ENCODE measurements at regions not wholly inside any gene's neighbourhood (a gene's known extent, or its start where the extent isn't known, plus 50 kb on each side); places are given as distances from the start of the nearest gene placed in this dataset.
"Not testable (repeated sequence)": the region's sequence is repeated elsewhere in the genome, so short reads cannot be mapped to it uniquely, and the experiment has no call there.

DNA sequence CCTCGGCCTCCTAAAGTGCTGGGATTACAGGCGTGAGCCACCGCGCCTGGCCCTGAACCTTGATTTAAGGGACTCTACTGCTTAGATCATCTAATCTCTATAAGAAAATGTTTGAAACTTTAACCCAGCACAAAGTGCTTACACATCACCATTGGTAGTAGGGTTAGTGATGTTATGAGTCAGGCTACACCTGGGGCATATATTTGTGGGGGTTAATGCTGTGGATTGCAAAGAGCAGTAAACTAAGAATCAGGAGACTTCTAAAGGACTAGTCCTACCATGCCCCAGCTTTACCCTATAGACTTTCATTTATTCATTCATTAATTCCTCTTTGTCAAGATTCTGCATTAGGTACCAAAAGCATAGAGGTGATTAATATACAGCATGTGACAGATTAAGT, 880.5 kb downstream of the TTLL7 start:
- Histone ChIP-seq H3K36me3 (no peaks in the 10 kb centered on the region), H3K27me3 (no peaks in the 10 kb centered on the region), H3K9me3 (no peaks in the 10 kb centered on the region), H3K4me1 (no peaks in the 10 kb centered on the region), H3K4me3 (no peak overlapping the region), H3K27ac (no peak overlapping the region)
- no peak for TF ChIP-seq POLR2A (IDR thresholded peaks at IDR 0.05)
- TF ChIP-seq, protein P1, sequence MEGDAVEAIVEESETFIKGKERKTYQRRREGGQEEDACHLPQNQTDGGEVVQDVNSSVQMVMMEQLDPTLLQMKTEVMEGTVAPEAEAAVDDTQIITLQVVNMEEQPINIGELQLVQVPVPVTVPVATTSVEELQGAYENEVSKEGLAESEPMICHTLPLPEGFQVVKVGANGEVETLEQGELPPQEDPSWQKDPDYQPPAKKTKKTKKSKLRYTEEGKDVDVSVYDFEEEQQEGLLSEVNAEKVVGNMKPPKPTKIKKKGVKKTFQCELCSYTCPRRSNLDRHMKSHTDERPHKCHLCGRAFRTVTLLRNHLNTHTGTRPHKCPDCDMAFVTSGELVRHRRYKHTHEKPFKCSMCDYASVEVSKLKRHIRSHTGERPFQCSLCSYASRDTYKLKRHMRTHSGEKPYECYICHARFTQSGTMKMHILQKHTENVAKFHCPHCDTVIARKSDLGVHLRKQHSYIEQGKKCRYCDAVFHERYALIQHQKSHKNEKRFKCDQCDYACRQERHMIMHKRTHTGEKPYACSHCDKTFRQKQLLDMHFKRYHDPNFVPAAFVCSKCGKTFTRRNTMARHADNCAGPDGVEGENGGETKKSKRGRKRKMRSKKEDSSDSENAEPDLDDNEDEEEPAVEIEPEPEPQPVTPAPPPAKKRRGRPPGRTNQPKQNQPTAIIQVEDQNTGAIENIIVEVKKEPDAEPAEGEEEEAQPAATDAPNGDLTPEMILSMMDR (IDR thresholded peaks at IDR 0.05): no peak
- no peak for DNase-seq
- ATAC-seq: no peak
- no CpG with 5 or more reads among the region's 4 CpGs for WGBS (ENCODE audit: insufficient coverage, low coverage, low lambda C conversion rate, missing lambda C conversion rate)
- intact Hi-C loops (cut with DNase I): no loop called here

DNA sequence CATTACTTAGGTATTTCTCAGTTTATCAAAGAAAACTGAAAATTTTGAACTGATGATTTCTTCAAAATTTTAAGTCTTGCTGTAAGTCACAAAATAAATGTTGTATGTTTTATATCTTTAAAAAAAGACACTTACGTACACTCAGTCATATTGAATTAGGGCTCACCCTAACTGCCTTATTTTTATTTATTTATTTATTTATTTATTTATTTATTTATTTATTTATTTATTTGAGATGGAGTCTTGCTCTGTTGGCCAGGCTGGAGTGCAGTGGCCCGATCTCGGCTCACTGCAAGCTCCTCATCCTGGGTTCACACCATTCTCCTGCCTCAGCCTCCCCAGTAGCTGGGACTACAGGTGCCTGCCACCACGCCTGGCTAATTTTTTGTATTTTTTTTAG, 881.9 kb downstream of the TTLL7 start:
- ATAC-seq; H3K4me3 ChIP-seq; intact Hi-C loops (cut with DNase I): not testable (repeated sequence)

DNA sequence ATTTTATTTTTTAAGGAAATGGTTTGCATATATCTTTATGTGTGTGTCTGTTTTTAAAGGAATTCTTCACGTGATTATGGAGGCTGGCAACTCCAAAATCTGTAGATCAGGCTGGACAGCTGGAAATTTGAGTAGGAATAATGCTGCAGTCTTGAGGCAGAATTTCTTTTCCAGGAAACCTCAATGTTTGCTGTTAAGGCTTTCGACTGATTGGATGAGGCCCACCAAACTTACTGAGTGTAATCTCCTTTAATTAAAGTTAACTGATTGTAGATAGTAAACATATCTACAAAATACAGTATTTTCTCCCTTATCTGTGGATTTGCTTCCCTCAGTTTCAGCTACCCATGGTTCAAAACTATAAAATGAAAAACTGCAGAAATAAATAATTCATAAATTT, 883.1 kb downstream of the TTLL7 start:
- whole genome bisulfite sequencing (ENCODE audit: insufficient coverage, low coverage, low lambda C conversion rate, missing lambda C conversion rate): 60% methylated on average over 2 of the region's 2 CpGs
- Histone ChIP-seq H3K27me3 (no peaks in the 10 kb centered on the region), H3K27ac (no peak overlapping the region), H3K4me3 (no peak overlapping the region), H3K36me3 (no peaks in the 10 kb centered on the region), H3K9me3 (no peaks in the 10 kb centered on the region), H3K4me1 (peaks cover 0 to 11% (median 4%) of the 10 kb centered on the region in 4 donors)
- DNase-seq: no peak
- intact Hi-C loops (cut with DNase I): no loop called here
- no peak for TF ChIP-seq POLR2A (IDR thresholded peaks at IDR 0.05)
- no peak for ATAC-seq

More for the DNA sequence above, 881.9 kb downstream of the TTLL7 start:
- DNase-seq, H3K27me3 ChIP-seq, H3K36me3 ChIP-seq, H3K27ac ChIP-seq, H3K9me3 ChIP-seq: not testable (repeated sequence)
- WGBS (ENCODE audit: insufficient coverage, low coverage, low lambda C conversion rate, missing lambda C conversion rate): 93% methylated on average over 4 of the region's 4 CpGs
- H3K4me1 ChIP-seq: peaks cover 0 to 11% (median 4%) of the 10 kb centered on the region in 4 donors

DNA sequence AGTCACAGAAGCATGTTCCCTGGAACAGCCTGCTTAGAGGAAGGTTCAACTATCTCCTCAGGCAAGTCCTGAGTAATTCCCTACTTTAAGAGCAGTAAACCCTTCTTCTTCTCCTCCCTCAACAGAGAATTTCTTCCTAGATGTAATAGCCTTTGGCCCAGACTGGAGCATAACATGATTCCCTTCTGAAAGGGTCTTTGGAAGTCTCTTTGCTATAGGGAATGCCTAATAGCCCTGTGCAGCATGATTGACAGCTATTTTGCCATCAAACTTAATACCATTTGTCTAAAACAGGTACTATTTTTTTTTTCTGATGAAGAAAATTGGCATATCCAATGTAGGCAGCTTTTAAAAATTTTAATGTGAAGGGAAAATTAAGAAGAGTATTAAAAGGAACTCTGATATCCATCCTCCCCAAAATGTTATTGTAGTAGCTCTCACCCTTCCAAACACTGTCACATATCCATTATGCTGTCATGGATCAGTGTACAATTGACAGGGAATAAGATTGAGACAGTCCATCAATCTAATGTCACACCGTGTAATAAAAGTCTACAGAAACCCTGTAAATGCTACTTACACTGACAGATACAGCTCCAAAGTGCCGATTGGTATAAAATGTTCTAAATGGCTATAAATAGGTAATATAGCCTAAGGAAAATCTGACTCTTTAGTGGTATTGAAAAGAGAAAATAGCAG, 884.6 kb downstream of the TTLL7 start:
- H3K36me3 ChIP-seq: no peaks in the 10 kb centered on the region
- ATAC-seq (no peak), DNase-seq (no peak)
- H3K4me1 ChIP-seq: peaks cover 0 to 11% (median 4%) of the 10 kb centered on the region in 4 donors
- WGBS (ENCODE audit: insufficient coverage, low coverage, low lambda C conversion rate, missing lambda C conversion rate): 100% methylated on average over 2 of the region's 2 CpGs
- TF ChIP-seq, protein P1 (IDR thresholded peaks at IDR 0.05): no peak
- no peak for TF ChIP-seq POLR2A (IDR thresholded peaks at IDR 0.05)
- no peaks in the 10 kb centered on the region for H3K27me3 ChIP-seq
- H3K9me3 ChIP-seq: no peaks in the 10 kb centered on the region
- intact Hi-C loops (cut with DNase I): no loop called here
- H3K4me3 ChIP-seq: no peak overlapping the region
- no peak overlapping the region for H3K27ac ChIP-seq

DNA sequence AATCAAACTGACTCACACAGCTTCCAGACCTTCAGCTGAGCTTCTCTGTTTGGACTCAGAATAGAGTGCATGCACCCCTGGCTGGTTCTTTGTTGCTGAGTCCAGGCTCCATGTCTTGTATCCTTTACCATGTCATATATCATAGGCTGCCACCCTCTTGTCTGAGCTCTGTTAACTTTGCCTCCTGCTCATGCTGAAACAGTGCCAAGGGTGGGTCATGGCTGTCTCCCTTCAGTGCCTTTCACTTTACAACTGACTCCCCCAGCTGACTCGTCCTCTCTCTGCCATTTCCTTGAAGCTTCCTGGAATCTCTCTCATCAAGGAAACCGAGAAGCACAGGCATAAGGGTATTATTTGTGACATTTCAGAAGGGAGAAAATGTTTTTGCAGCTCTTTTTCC, 885.3 kb downstream of the TTLL7 start:
- TF ChIP-seq, protein P1 (IDR thresholded peaks at IDR 0.05): no peak
- TF ChIP-seq POLR2A (IDR thresholded peaks at IDR 0.05): no peak
- H3K4me3 ChIP-seq: no peak overlapping the region
- no peaks in the 10 kb centered on the region for H3K9me3 ChIP-seq
- 64% methylated on average over 2 of the region's 2 CpGs for WGBS (ENCODE audit: insufficient coverage, low coverage, low lambda C conversion rate, missing lambda C conversion rate)
- peak in 1 of 4 donors; percentile 14 for ATAC-seq
- no peak for DNase-seq
- peaks cover 0 to 11% (median 4%) of the 10 kb centered on the region in 4 donors for H3K4me1 ChIP-seq
- H3K27ac ChIP-seq: no peak overlapping the region
- intact Hi-C loops (cut with DNase I): no loop called here
- no peaks in the 10 kb centered on the region for H3K36me3 ChIP-seq
- H3K27me3 ChIP-seq: no peaks in the 10 kb centered on the region

Measured in right lobe of liver (tissue), 6 donors.